DOHH2 (cell line): ENCODE measurements at regions not wholly inside any gene's neighbourhood (a gene's known extent, or its start where the extent isn't known, plus 50 kb on each side); places are given as distances from the start of the nearest gene placed in this dataset.

Experiments used
- H3F3A ChIP-seq: fragments of 200-600 bp; sonication (generic), shearing (Covaris generic); 2 replicates; pipeline ENCODE4 v1.6.0; 2016; ENCODE audit warnings: antibody characterized with exemption, mild to moderate bottlenecking; ENCODE audit not compliant: control insufficient read depth, insufficient read depth
- H3K27ac ChIP-seq: fragments of 200-600 bp; sonication (generic); 2 replicates; pipeline ENCODE4 v1.5.1; 2014; ENCODE audit warnings: low read depth, mild to moderate bottlenecking, low read length, moderate library complexity
- H3K27me3 ChIP-seq: fragments of 200-600 bp; sonication (generic); 2 replicates; pipeline ENCODE4 v1.6.1; 2014; ENCODE audit warnings: mild to moderate bottlenecking, low read length, mixed read lengths; ENCODE audit not compliant: control insufficient read depth
- H3K36me3 ChIP-seq: fragments of 200-600 bp; sonication (generic); 2 replicates; pipeline ENCODE4 v1.6.1; 2014; ENCODE audit warnings: mild to moderate bottlenecking, low read length, moderate library complexity, mixed read lengths; ENCODE audit not compliant: control insufficient read depth
- H3K4me1 ChIP-seq: fragments of 200-600 bp; sonication (generic); 2 replicates; pipeline ENCODE4 v1.6.1; 2014; ENCODE audit warnings: mild to moderate bottlenecking, low read length, mixed read lengths; ENCODE audit not compliant: control insufficient read depth
- H3K4me2 ChIP-seq: fragments of 200-600 bp; sonication (generic); 2 replicates; pipeline ENCODE4 v1.6.0; 2014; ENCODE audit warnings: mild to moderate bottlenecking, low read length, moderate library complexity
- H3K4me3 ChIP-seq: fragments of 200-600 bp; sonication (generic); 2 replicates; pipeline ENCODE4 v1.5.1; 2014; ENCODE audit warnings: mild to moderate bottlenecking, low read length, mixed read lengths
- H3K79me2 ChIP-seq: fragments of 200-600 bp; sonication (generic); 2 replicates; pipeline ENCODE4 v1.6.1; 2014; ENCODE audit warnings: mild to moderate bottlenecking, low read length, mixed read lengths; ENCODE audit not compliant: control insufficient read depth
- H3K9me2 ChIP-seq: fragments of 200-600 bp; sonication (generic); replicated peaks from 2 replicates; pipeline ENCODE4 v1.6.1; 2014; ENCODE audit warnings: mild to moderate bottlenecking, low read length, mixed read lengths; ENCODE audit not compliant: control insufficient read depth
- H3K9me3 ChIP-seq: fragments of 200-600 bp; sonication (generic); 2 replicates; pipeline ENCODE4 v1.6.1; 2014; ENCODE audit warnings: antibody characterized with exemption, low read length, mixed read lengths; ENCODE audit not compliant: control insufficient read depth, insufficient read depth
- H4K20me1 ChIP-seq: fragments of 200-600 bp; sonication (generic); 2 replicates; pipeline ENCODE4 v1.6.0; 2014; ENCODE audit warnings: low read depth, mild to moderate bottlenecking, antibody characterized with exemption, low read length, moderate library complexity; ENCODE audit not compliant: control insufficient read depth, insufficient read depth
- EZH2phosphoT487 ChIP-seq: fragments of 200-600 bp; sonication (generic); IDR thresholded peaks from 2 replicates; pipeline ENCODE4 v1.6.1; 2017; ENCODE audit warnings: borderline replicate concordance, mild to moderate bottlenecking, antibody characterized with exemption, low read length, moderate library complexity, mixed read lengths
- TF ChIP-seq, protein P1 (sequence below): fragments of 200-600 bp; sonication (generic); IDR thresholded peaks from one replicate; pipeline ENCODE4 v1.5.1; 2014; ENCODE audit warnings: antibody characterized with exemption, mild to moderate bottlenecking, low read depth, low read length; ENCODE audit not compliant: poor library complexity, severe bottlenecking

DNA sequence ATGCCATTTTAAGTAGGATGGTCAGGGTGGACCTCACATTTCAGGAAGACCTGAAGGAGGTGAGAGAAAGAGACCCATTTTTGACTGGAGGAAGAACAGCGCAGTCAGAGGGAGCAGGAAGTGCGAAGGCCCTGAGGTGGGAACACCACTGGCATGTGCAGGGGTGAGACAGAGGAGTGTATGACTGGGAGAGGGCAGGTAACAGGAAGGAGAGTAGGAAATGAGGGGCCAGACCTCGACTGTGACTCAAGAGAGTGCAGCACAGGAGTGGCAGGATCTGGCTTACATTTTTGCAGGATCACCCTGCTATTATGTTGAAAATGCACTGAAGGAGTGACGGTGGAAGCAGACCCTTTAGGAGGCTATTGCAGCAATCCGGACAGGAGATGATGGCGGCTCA is 117.7 kb upstream of the CDYL start:
- Histone ChIP-seq H3K9me2 (no peaks in the 10 kb centered on the region), H3K4me2 (no peak overlapping the region), H3K4me3 (no peak overlapping the region), H3K27ac (no peak overlapping the region), H3K9me3 (no peaks in the 10 kb centered on the region), H3K27me3 (no peaks in the 10 kb centered on the region), H3F3A (no peaks in the 10 kb centered on the region), H3K36me3 (no peaks in the 10 kb centered on the region), H3K79me2 (no peaks in the 10 kb centered on the region), H4K20me1 (no peaks in the 10 kb centered on the region), H3K4me1 (no peaks in the 10 kb centered on the region)
- TF ChIP-seq, protein P1, sequence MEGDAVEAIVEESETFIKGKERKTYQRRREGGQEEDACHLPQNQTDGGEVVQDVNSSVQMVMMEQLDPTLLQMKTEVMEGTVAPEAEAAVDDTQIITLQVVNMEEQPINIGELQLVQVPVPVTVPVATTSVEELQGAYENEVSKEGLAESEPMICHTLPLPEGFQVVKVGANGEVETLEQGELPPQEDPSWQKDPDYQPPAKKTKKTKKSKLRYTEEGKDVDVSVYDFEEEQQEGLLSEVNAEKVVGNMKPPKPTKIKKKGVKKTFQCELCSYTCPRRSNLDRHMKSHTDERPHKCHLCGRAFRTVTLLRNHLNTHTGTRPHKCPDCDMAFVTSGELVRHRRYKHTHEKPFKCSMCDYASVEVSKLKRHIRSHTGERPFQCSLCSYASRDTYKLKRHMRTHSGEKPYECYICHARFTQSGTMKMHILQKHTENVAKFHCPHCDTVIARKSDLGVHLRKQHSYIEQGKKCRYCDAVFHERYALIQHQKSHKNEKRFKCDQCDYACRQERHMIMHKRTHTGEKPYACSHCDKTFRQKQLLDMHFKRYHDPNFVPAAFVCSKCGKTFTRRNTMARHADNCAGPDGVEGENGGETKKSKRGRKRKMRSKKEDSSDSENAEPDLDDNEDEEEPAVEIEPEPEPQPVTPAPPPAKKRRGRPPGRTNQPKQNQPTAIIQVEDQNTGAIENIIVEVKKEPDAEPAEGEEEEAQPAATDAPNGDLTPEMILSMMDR = no peak
- no peak for TF ChIP-seq EZH2phosphoT487

DNA sequence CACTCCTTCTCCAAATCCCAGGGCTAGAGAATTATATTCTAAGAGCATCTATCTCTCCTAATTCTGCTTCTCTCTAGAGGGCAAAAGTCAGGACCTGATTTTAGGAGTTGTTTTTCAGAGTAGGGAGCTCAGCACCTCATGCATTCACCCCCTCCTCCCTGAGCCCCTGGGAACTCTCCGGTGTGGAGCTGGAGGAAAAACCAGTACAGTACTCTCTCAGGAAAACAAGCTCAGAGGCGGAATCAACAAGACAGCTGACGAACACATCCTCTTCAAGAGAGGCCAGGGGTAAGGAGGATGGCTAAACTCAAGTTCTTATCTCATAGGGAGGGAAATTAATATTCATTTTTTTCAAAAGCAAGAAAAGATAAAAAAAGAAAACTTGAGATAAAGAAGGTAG is 120.1 kb upstream of the CDYL start:
- H3F3A ChIP-seq = no peaks in the 10 kb centered on the region
- H3K4me3 ChIP-seq = no peak overlapping the region
- no peak overlapping the region for H3K27ac ChIP-seq
- H3K9me3 ChIP-seq = no peaks in the 10 kb centered on the region
- no peak overlapping the region for H3K4me2 ChIP-seq
- TF ChIP-seq, protein P1 = no peak
- no peak for TF ChIP-seq EZH2phosphoT487
- no peaks in the 10 kb centered on the region for H3K36me3 ChIP-seq
- H3K79me2 ChIP-seq = no peaks in the 10 kb centered on the region
- H3K4me1 ChIP-seq = no peaks in the 10 kb centered on the region
- no peaks in the 10 kb centered on the region for H3K9me2 ChIP-seq
- no peaks in the 10 kb centered on the region for H4K20me1 ChIP-seq
- H3K27me3 ChIP-seq = no peaks in the 10 kb centered on the region

GRCh38 chr6:4655196-4656025 is 120.8 kb upstream of the CDYL start:
- no peak overlapping the region for H3K4me3 ChIP-seq
- no peak overlapping the region for H3K4me2 ChIP-seq
- no peaks in the 10 kb centered on the region for H3K36me3 ChIP-seq
- no peak overlapping the region for H3K27ac ChIP-seq
- no peaks in the 10 kb centered on the region for H4K20me1 ChIP-seq
- H3K79me2 ChIP-seq = no peaks in the 10 kb centered on the region
- no peaks in the 10 kb centered on the region for H3K27me3 ChIP-seq
- TF ChIP-seq EZH2phosphoT487 = no peak
- TF ChIP-seq, protein P1 = no peak
- no peaks in the 10 kb centered on the region for H3F3A ChIP-seq
- no peaks in the 10 kb centered on the region for H3K9me2 ChIP-seq
- no peaks in the 10 kb centered on the region for H3K4me1 ChIP-seq
- H3K9me3 ChIP-seq = no peaks in the 10 kb centered on the region
